ENCODE measurements at regions not wholly inside any gene's neighbourhood (a gene's known extent, or its start where the extent isn't known, plus 50 kb on each side); places are given as distances from the start of the nearest gene placed in this dataset.

DNA sequence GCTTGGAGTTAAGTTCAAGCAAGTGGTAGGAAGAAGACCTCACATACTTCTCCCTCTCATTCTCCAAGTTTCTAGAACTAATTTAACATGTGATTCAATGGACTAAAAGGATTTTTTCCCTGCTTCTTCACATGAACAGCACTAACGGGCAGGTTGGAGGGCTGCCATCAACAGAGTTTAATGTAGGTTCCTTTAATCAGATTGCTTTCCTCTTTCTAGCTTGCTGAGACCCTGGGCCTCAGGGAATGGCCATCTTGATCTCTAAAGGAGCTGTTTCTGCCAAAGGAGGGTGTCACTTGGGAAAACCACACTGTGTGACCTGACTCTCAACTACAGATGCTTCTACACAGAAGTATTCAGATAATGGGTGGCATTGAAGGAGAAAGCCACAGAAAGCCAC, 223.3 kb downstream of the PIK3R1 start:
- TF ChIP-seq, protein P1, sequence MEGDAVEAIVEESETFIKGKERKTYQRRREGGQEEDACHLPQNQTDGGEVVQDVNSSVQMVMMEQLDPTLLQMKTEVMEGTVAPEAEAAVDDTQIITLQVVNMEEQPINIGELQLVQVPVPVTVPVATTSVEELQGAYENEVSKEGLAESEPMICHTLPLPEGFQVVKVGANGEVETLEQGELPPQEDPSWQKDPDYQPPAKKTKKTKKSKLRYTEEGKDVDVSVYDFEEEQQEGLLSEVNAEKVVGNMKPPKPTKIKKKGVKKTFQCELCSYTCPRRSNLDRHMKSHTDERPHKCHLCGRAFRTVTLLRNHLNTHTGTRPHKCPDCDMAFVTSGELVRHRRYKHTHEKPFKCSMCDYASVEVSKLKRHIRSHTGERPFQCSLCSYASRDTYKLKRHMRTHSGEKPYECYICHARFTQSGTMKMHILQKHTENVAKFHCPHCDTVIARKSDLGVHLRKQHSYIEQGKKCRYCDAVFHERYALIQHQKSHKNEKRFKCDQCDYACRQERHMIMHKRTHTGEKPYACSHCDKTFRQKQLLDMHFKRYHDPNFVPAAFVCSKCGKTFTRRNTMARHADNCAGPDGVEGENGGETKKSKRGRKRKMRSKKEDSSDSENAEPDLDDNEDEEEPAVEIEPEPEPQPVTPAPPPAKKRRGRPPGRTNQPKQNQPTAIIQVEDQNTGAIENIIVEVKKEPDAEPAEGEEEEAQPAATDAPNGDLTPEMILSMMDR (IDR thresholded peaks at IDR 0.05; ENCODE audit: low read depth, low read length) = no peak
- TF ChIP-seq, protein P2, sequence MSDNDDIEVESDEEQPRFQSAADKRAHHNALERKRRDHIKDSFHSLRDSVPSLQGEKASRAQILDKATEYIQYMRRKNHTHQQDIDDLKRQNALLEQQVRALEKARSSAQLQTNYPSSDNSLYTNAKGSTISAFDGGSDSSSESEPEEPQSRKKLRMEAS (IDR thresholded peaks at IDR 0.05; ENCODE audit: low read depth, low read length) = no peak
- TF ChIP-seq POLR2A (IDR thresholded peaks at IDR 0.05; ENCODE audit: extremely low read depth, insufficient read length) = no peak
